ENCODE measurements at regions not wholly inside any gene's neighbourhood (a gene's known extent, or its start where the extent isn't known, plus 50 kb on each side); places are given as distances from the start of the nearest gene placed in this dataset.

DNA sequence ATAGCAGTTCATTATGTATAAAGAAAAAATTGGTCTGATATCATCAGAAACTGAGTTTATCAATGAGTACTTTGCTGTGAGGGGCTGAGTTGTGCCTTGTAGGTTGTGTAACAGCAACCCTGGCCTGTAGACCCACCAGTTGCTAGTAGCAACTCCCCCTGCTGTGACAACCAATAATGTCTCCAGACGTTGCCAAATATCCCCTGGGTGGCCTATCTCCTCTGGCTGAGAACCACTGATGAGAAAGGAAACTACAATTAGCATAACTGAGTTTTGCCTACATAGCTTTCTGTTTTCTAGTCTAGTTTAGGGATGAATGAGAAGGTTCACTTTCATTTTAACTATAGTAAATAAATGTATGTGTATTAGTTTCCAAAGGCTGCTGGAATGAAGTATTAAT is 234.1 kb downstream of the CPE start:
- no peak for DNase-seq

DNA sequence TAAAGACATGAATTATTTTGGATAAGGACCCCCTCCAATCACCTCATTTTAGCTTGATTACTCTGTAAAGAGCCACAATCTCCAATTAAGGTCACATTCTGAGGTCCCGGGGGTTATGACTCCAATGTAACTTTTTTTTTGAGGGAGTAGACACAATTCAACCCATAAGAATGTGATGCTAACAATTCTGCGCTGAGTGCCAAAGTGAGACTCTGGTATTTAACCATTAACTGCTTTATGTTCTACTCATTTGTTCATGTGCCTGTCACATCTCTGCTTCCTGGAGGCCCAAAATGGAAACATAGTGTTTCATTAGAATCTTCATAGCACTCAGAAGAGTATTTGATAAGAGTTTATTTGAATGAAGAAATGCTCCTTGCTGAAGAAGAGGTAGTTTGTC is 234.8 kb downstream of the CPE start:
- no peak for DNase-seq

DNA sequence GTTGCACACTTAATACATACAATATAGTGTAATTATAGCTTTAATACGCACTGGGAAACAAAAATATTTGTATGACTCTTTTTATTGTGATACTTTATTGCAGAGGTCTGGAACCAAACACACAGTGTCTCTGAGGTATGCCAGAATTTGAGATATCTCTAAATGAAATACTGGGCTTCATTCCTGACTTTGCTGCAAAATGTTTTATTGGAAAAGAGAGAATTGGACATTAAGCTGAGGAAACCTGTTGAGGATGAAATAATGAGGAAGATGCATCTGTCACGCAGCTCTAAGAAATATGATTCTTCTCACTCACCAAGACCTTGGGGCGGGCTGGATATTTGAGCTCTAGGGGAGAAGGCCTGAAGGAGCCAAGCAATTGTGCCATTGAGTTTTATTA is 242.1 kb downstream of the CPE start:
- DNase-seq, result no peak

DNA sequence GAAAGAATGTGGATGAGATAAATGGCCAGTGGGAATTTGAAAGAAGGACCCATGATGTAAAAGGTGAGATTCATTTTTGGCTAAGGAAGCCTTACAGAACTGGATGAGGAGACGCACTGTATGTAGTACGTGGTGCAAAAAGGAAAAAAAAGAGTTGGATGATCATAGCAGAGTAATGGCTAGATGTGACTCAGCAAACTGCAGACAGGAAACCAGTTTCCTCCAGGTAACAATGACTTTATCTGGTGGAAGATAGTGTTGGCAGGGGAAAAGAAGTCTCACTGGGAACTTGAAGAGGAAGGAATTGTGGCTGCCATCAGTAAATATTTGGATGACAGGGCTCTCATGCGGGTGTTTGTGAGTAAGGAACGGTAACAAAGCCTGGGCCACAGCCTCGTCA is 243.2 kb downstream of the CPE start:
- no peak for DNase-seq

DNA sequence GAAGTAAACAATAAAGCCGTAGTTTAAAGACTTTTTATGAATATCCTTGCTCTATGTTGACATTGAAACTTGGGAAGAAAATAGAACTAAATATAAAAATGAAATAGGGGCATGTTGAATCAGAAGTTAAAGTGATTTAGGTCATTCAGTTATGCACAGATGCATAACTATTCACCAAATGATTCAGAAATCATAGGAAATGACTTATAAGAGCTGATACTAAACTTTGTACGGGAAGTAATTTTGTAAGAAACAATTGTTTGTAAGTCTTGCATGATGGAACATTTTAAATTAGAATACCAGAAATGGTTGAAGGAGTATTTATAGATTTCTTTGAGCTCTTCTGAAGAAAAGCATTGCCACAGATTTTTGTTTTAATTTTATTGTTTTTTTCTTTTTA is 246.5 kb downstream of the CPE start:
- no peak for DNase-seq

DNA sequence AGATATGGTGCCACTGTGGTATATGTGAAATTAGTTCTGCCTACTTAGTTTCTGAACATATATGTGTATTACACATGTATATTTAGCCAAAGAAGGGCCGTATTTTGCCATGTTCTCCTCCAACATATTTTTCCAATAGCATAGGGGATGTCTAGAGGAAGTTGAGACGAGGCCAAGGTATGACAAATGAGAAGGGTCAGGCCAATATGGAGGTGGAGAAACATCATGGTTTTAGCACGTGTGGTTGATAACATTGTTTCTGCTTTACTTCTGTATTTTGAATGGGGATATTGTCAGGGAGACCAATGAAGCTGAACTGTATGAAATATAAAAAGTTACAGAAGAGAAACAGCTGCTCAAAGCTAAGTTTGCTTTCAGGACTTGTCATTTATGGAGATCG is 246.7 kb upstream of the TLL1 start:
- DNase-seq, result no peak

DNA sequence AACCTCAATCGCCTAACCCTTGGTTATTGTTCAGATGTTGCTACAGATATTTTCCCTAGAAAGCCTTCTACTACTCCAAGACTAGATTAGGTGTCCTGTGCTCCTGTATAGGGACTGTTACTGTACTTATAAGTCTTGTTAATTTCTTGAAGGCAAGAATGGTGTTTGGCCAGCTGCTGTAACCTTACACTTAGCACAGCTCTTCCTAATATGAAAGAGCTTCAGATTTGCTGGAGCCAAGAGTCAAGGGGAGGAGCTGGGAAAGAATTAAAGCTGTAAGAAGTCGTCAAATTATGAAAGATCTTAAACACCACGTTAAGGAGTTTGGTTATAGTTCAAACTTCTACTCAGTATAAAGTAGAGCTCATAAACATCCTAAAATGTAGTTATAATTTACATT is 245.9 kb upstream of the TLL1 start:
- no peak for DNase-seq

DNA sequence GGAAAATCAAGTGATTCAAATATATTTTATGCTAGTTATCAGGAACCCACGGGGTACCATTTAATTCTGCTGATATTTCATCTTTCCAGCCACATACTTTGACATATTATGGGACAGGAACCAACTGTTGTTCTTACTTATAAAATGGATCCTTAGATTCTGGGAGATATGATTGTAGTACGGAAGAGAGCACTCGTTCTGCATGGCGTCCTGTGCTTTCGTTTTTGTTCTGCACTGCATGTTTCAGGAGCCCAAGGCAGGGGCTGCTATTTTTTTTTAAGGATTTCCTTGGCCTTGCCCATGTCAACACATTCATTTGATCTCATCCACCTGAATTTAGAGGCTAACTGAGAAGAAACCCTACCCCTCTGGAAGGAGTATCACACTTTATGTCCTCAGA is 245.5 kb upstream of the TLL1 start:
- no peak for DNase-seq

DNA sequence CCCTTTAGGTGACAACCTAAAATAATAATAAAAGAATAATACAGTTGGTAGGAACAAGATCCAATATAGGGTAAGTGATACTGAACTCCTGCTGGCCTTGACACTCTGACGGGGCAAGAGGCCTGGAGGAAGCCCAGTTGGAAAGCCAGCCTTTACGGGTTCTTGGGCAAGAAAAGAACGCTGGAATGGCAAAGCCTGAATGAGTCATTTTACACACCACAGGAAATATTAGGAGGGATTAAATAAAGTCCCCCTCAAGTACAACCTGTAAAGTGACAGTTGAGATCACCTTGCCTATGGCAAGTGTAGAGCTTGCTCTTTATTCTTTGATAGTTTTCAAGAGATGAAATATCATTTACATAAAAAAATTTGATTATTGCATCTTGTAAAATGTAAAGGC is 244.5 kb upstream of the TLL1 start:
- DNase-seq, result no peak

DNA sequence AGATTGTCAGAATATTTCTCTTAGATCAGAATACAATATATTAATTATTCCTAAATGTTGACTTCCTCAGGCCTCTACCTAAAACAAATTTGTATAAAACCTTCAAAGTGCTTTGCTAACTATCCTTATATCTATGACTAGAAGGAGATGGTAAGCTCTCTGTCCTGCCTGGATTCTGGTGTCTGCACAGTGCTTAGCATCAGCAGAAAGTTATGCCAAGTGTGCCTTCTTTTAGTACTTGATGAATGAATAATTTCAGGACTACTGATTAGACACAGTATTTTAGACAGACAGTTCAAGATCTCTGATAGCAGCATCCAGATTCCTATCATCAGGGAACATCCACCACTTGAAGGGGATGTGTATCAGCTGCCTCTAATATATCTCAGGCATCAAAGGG is 242.4 kb upstream of the TLL1 start:
- DNase-seq, result no peak

DNA sequence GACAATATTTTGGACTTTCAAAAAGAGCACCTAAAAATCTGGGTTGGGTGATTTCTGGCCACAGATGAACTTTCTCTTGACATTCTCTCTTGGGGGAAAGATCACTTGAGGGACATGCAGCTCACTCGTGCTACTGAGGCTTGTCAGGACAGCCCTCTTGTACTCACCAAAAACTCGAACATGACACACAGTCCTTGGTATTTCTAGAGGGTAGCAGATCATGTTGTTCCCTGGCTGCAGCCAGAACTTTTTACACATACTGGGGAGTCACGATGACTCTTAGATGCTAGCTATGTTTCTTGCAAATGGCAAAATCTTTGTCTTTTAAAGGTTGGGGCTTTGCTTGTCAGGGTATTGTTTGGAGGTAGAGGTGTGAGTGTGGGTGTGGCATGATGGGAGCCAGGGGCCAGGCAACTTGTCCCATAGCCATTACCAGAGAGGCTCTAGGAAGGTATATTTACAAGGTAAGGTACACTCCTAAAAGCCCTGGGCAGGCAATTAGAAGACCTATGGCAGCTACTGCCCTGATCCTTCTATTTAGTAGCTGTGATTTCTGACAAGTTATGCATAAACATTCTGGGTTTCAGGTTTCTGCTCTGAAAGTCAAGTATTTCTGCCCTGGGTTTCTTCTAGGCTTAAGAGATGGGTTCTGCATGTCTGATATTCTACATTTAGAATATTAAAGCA is 241.7 kb upstream of the TLL1 start:
- DNase-seq, result no peak

DNA sequence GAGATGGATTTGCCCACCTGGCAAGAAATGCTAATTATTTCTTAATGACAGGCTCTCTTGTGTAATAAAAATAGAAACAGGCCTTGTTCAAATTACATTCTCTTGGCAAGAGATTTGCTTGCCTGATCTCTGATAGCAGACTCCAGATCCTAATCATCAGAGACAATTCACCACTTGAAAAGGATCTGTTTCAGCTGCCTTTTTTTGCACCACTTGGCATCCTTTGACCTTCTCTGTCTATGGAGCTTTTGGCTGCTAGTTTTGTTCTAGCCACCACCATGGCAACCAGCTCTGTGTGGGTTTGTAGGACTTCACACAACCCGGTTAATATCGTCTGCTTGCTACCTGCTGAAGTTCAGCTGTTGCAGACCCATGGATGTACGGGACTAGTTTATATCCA is 241.1 kb upstream of the TLL1 start:
- DNase-seq, result no peak

DNA sequence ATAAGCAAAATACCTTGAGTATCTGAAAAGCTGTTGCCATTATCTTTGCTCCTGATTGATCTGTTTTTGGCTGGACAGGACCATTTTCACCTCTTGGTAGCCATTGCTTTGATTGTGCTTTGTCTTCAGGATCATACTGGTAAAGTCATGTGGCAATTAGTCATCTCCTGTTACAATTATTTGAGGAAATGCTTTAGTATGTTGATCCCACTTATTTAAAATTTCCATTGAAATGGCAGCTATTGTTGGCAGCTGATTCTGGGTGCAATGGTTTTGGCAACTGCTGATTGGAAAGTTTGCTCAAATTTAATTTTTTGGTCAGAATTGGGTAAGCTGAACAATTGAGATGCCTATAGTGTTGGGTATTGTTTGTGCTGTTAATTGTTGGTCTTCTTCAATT is 238.3 kb upstream of the TLL1 start:
- no peak for DNase-seq

DNA sequence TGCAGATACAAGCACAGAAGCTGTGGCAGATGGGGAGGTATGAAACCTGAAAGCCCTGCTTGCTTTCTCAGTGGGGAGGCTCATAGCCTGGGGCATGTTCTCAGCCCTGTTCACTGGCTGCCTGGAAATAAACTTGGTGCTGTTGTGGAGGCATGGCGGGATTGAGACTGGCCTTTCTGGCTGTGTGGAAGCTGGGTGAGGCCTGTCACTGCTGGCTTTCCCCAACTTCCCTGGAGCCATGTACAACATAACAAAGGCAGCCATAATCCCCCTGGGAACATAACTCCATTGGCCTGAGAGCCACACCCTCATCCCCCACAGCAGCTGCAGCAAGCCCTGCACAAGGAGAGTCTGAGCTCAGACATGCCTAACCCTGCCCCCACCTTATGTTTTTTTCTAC is 237.7 kb upstream of the TLL1 start:
- no peak for DNase-seq

DNA sequence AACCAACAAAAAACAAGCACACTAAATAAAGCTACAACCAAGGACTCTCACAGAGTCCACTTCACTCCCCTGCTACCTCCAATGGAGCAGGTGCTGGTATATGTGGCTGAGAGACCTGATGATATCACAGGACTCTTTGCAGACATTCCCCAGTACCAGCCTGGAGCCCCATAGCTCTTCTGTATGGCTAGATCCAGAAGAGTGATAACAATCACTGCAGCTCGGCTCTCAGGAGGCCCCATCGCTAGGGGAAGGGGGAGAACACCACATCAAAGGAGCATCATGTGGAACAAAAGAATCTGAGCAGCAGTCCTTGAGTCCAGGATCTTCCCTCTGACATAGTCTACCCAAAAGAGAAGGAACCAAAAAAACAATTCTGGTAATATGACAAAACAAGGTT is 237.1 kb upstream of the TLL1 start:
- DNase-seq, result no peak

DNA sequence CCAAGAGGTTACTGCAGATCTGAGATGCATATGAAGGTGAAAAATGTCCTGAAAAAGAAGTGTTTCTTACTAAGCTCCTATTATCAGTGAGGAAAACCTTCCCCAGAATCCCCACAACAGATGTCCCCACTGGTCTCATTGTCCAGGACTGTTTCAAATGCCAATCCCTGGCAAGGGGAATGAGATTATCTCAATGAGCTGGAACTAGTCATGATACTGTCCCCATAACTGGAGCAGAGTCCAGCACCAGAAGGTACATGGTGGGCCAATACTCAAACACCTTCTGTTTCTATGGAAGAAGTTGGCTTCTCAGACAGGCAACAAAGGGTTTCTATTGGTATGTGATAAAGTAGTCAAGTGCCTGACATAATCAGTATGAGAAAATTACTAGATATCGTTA is 221.1 kb upstream of the TLL1 start:
- no peak for DNase-seq

DNA sequence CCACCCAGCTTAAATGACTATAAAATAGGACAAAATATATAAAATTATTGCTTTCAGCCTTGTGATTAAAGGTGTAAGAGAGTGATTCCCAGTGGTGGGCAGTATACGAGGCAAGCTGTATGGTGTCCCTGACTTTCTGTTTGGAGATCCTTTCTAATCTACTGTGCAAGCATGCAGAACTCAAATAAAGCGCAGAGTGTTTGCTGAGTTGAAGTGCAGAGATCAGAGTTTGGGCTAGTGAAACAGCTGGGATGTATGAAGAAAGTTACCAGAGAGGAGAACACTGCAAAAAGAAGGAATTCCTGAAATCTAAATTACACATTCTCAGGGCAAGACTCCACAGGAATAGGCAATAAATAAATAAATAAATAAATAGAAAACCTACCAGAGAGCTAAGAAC is 218.5 kb upstream of the TLL1 start:
- DNase-seq, result no peak

DNA sequence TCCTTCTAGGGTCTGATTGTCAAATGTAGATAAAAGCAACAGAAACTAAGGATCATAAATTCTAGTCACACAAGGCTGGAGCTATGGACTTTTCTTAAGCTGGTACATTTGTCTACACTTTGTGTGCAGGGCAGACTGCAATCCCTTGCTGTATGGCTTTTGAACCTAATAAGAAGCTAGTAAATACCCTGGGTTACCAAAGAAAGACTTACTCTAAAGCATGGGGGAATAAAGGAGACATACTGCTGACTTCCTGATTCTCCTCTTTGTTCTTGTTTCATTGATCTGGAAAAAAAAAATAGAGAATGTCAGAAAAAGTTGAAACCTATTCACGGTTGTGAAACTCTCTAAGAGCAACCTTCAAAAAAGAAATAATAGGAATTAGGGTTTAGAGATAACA is 216.6 kb upstream of the TLL1 start:
- DNase-seq, result no peak

DNA sequence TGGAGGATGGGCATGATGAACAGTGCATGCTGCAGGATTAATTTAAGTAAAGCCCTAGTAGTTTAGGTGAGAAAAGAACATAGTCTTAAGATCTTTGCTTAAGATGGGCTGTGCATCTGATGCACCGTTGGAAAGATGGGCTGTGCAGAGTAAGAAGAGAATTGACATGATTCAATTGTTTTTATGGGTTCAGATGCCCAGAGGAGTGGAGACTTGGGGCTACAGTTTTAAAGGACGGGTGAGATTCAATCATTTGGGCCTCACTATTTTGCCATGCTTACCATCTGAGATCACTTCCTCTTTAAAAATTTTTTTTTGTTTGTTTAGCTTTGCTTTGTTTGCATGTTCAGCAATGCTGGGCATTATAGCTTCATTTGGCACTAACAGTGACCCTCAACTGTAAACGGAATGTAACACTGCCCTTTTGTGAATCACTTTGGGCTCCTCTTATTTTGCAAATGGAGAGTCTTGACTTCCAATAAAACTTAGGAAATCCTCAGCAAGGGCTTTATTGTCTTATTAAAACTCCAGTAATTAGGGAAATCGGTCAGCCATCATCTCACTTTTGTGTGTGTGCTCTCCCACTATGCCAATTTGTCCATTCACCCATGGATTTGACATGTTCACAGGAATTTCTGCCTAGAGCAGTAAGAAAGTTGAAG is 216.1 kb upstream of the TLL1 start:
- no peak for DNase-seq

DNA sequence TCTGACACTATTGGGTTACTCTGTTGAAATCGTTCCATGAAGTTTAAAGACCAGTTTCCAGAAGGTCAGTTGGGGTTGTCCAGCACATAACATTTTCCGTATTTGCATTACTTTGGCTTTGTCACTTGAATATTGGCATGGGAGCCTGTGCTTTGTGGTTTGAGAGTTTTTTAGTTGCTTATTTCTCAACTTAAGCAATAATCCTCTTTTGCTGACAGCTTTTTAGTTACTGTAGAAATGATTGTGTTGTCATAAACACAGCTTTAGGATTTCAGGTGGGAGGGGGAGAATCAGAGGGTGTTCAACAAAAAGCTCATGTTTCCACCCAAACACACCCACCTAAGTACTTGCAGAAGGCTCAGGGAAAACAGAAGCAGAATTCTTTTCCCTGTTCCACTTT is 210.7 kb upstream of the TLL1 start:
- DNase-seq, result no peak

DNA sequence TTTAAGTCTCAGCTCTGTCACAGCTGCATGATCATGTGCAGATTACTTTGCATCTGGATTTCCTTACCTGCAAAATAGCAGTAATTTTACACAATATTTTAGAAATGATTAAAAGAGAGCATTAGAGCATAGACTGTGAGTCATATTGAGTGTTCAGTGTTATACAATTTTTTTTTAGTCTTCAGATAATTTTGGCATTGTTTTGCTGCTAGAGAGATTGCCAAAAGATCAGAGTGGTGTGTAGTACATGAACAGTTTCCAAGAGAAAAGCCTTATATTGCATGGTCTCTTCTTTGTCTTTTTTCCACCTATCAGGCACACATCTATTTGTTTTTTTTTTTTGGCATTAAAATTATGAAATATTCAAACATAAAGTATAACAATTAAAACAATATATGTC is 209.6 kb upstream of the TLL1 start:
- DNase-seq, result no peak

DNA sequence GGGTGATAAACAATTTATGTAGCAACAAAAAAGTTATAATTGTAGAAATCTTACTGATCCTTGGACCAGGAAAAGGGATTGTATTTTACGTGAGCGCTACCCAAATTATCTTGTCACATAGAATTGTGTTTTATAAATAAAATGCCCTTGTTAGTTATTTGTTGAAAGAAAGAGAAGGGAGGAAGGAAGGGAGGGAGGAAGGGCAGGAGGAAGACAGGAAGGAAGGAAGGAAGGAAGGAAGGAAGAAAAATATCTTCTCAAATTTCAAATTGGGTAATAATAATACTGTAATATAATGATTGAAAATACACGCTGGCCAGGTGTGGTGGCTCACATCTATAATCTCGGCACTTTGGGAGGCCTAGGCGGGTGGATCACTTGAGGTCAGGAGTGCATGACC is 206.2 kb upstream of the TLL1 start:
- no peak for DNase-seq

DNA sequence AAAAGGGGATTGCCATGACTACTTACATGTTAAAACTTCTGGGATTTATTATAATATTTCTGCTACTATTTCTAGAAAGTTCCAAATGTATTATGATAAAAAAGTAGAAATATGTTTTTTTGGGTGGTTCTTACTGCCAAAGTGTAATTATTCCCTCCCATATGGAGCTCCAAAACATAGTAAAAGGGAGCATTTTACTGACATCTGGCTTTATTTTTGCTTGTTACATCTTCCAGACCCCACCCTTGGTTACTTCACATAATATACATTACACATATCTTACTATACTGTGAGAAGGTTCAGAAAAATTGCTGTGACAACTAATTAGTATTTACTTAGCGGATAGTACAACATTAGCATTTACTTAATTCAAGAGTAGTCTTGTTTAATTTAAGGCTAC is 205.1 kb upstream of the TLL1 start:
- DNase-seq, result no peak

DNA sequence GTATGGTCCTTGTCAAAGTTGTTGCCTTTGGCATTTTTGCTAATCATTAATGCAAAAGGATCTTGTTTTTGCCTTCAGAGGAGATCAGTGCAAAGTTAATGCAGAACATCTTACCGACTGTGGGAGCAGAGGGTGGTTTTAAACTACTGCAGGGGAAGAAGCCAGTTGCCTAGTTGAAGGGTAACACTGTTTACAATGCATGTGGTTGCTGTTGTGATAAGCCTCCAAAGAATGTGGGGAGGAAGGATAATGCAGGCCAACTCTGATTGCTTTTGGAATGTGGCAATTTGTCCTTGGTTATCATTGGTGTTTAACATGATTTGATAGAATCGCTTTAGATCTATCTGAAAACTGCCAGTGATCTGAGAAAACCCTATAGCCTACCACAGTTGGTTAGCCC is 204.3 kb upstream of the TLL1 start:
- no peak for DNase-seq

DNA sequence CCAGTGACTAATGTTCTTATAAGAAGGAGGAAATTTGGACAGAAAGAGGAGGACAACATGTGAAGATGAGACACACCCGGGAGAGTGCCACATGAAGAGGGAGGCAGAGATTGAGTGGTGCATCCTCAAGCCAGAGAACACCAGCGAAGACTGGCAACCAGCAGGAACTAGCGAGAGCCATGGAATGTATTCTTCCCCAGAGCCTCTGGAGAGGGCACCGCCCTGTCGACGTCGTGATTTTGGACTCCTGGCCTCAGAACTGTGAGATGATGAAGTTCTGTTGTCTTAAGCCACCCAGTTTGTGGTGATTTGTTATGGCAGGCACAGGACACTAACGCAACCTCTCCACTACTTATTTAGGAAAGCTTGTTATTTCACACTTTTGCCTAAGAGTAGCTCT is 196.0 kb upstream of the TLL1 start:
- no peak for DNase-seq

Measured in inflammatory macrophage treated with lipopolysaccharide for 4 hours (primary cell).